ENCODE measurements at regions not wholly inside any gene's neighbourhood (a gene's known extent, or its start where the extent isn't known, plus 50 kb on each side); places are given as distances from the start of the nearest gene placed in this dataset.

DNA sequence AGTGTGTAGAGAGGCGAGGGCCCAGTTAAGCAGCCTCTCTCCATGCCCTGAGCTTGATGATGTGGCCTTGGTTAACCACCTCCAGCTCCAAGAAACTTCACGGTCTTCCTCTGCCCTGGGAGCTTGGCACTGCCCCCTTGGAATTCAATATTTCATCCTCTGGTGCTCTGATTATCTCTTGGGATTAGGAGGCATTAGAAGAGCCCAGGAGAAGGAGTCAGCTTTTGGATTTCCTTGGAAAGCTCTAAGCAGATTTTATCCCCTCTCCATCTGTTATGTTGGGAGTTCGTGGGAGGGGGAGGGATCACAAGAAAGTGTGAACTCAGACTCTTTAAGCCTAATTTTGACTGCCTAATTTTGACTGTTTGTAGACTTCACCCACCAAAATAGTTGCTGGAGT, 132.7 kb upstream of the AGBL1 start:
- no peak overlapping the region for H3K4me3 ChIP-seq (ENCODE audit: low read depth, low read length)
- TF ChIP-seq, protein P1, sequence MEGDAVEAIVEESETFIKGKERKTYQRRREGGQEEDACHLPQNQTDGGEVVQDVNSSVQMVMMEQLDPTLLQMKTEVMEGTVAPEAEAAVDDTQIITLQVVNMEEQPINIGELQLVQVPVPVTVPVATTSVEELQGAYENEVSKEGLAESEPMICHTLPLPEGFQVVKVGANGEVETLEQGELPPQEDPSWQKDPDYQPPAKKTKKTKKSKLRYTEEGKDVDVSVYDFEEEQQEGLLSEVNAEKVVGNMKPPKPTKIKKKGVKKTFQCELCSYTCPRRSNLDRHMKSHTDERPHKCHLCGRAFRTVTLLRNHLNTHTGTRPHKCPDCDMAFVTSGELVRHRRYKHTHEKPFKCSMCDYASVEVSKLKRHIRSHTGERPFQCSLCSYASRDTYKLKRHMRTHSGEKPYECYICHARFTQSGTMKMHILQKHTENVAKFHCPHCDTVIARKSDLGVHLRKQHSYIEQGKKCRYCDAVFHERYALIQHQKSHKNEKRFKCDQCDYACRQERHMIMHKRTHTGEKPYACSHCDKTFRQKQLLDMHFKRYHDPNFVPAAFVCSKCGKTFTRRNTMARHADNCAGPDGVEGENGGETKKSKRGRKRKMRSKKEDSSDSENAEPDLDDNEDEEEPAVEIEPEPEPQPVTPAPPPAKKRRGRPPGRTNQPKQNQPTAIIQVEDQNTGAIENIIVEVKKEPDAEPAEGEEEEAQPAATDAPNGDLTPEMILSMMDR (IDR thresholded peaks at IDR 0.05; ENCODE audit: insufficient read depth, low read depth, low read length), result no peak
- DNase-seq (ENCODE audit: low read depth), result no peak

DNA sequence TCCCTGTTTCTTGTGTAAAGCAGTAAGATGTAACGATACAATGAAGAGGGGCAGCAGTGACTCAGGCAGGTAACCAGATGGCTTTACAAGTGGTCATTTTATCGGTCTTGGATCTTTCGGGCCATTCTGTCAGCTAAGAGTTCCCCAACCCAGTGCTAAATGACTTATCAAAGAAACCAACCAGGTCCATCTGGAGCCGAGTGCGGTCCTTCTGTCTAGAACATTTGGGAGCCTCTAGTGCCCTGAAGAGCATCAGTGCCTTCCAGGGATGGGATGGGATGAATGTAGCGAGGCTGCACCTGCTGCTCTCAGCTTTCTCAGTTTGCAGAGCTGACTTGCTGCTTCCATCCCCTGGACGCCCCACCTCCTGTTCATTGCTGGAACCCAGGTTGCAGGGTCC, 131.7 kb upstream of the AGBL1 start:
- H3K4me3 ChIP-seq (ENCODE audit: low read depth, low read length), result no peak overlapping the region
- TF ChIP-seq, protein P1 (IDR thresholded peaks at IDR 0.05; ENCODE audit: insufficient read depth, low read depth, low read length), result no peak
- DNase-seq (ENCODE audit: low read depth), result no peak

DNA sequence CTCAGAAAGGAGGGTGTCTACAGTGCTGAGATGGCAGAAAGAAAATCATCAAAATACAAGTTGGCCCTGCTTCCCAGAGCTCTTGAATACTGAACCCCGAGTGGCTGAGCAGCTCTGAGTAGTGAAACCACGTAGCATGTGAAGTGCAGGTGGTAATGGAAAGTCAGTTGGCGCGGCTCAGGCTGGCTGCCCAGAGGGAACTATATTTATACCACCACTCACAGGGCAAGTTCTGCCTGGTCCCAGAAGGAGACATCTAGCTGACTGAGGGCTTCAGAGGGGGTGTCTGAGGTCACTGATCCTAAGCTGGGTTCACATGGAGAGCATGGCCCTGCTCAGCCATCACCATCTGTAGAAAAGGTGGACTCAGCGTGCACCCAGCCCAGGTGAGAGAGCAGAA, 129.6 kb upstream of the AGBL1 start:
- no peak for DNase-seq (ENCODE audit: low read depth)
- TF ChIP-seq, protein P1 (IDR thresholded peaks at IDR 0.05; ENCODE audit: insufficient read depth, low read depth, low read length), result no peak
- no peak overlapping the region for H3K4me3 ChIP-seq (ENCODE audit: low read depth, low read length)

DNA sequence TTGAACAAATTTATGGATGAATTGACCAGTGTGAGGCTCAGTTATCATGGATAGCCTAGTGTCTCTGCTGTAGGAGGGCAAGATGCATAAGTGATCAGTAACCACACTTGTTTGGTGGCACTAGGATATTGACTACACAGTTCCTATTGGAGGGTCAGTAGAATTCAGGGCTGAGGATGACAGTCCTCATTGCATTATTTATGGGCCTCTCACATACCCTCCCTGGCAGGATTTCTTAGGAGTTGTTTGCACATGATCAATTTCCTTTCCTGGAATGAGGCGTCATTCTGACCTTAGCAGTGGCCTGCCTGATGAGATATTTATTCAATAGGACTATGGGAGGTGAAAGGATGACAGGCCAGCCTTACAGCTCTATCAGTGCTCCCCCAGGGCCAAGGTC, 125.1 kb upstream of the AGBL1 start:
- H3K4me3 ChIP-seq (ENCODE audit: low read depth, low read length), result no peak overlapping the region
- DNase-seq (ENCODE audit: low read depth), result no peak
- TF ChIP-seq, protein P1 (IDR thresholded peaks at IDR 0.05; ENCODE audit: insufficient read depth, low read depth, low read length), result no peak

DNA sequence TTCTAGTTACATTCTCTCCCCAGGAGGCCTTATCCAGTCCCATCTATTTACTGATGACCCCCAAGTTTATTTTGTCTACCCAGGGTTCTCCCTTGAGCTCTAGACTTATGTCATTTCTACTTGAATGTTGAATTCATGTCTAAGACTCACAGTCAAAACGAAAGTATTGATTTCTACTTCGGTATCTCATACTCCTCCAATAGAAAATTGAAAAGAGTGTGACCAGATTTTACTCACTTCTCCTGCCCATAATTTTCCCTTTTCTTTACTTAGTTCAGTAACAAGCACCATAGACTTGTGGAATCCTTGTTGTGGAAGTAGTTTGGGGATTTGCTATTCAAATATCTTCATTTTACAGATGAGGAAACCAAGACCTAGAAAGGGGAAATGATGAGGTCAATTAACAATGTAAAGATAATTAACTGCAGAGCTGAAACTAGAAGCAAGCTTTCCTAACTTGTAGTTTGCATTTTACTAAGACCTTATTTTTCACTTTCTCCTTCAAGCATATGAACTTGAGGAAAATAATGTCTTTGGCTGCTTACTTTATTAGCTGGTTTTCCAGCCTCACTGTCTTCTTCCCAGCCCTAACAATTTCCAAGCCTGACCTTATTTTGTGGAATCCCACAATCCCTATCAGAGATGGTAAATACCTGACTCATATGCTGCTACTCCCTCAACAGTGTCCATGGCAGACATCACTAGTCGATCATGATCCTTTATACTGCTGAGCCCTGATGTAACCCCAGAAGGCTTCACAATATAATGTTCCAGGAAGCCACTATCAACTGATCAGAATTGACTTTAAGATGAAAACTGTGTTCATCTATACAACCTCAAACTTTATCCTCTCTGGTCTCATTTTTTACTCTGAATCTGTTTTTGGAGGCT, 123.9 kb upstream of the AGBL1 start:
- no peak for DNase-seq (ENCODE audit: low read depth)
- no peak overlapping the region for H3K4me3 ChIP-seq (ENCODE audit: low read depth, low read length)

DNA sequence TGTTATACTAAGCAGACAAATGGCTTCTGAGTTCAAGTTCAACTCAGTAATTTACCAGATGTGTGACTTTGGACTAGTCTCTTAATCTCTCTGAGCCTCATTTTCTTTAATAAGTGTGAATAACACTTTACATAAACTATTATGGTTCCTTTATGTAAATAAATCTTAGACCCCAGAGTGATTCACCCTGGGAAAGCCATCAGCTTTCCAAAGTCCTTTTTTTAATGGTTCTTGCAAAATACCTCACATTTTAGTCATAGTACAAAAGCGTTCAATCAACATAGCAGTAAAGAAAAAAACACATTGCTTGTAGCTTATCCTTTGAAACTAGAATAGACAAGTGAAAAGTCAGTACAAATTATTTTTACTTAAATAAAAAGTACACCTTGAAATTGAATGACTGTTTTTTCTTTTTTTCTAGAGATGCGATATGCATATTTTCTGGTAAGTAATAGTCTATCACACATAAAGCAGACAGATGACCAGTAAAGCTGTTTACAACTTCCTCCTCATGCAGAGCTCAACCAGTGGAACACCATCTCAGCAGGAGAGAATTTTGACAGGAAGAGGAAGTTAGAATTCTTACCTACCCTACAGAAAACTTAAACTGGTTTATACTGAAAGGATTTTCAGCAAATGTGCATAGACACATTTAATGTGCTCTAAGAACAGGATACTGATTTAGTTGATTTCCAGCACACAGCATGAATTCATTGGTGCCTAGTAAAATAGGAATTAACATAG, 123.0 kb upstream of the AGBL1 start:
- peak; percentile 5 for DNase-seq (ENCODE audit: low read depth)
- H3K4me3 ChIP-seq (ENCODE audit: low read depth, low read length), result no peak overlapping the region
- TF ChIP-seq, protein P1 (IDR thresholded peaks at IDR 0.05; ENCODE audit: insufficient read depth, low read depth, low read length), result no peak

More for the DNA sequence above, 123.9 kb upstream of the AGBL1 start:
- TF ChIP-seq, protein P1 (IDR thresholded peaks at IDR 0.05; ENCODE audit: insufficient read depth, low read depth, low read length), result no peak

Data from fibroblast of villous mesenchyme (primary cell).